22Rv1 (cell line): ENCODE measurements at regions not wholly inside any gene's neighbourhood (a gene's known extent, or its start where the extent isn't known, plus 50 kb on each side); places are given as distances from the start of the nearest gene placed in this dataset.

Experiments used
- H3K27ac ChIP-seq: fragments of 450-650 bp; 2 replicates; pipeline ENCODE4 v1.5.1; 2017
- ZFX ChIP-seq: fragments of 450-650 bp; IDR thresholded peaks from 2 replicates; pipeline ENCODE4 v1.6.1; 2017; ENCODE audit warnings: antibody characterized with exemption, borderline replicate concordance
- TF ChIP-seq, protein P1 (sequence below): fragments of 450-650 bp; IDR thresholded peaks from 2 replicates; pipeline ENCODE4 v1.5.1; 2017; ENCODE audit warnings: mild to moderate bottlenecking

DNA sequence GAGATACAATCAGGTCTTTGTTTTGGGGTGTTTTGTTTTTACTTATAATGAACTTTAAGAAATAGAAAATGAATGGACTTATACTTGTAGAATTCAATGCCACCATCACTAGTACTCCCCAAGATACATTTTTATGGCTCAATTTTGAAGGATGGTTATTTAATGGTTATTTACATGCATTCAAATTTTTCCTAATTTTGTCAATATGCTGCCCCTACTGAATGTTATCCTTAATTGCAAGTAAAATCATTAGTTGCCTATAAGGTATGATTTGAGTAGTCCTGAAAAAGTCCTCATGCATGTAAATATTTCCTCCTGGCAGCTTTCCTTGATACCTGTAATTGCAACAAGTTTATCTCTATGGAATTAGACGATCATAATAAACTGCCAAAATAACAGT is 391.2 kb downstream of the BCAT1 start:
- TF ChIP-seq, protein P1, sequence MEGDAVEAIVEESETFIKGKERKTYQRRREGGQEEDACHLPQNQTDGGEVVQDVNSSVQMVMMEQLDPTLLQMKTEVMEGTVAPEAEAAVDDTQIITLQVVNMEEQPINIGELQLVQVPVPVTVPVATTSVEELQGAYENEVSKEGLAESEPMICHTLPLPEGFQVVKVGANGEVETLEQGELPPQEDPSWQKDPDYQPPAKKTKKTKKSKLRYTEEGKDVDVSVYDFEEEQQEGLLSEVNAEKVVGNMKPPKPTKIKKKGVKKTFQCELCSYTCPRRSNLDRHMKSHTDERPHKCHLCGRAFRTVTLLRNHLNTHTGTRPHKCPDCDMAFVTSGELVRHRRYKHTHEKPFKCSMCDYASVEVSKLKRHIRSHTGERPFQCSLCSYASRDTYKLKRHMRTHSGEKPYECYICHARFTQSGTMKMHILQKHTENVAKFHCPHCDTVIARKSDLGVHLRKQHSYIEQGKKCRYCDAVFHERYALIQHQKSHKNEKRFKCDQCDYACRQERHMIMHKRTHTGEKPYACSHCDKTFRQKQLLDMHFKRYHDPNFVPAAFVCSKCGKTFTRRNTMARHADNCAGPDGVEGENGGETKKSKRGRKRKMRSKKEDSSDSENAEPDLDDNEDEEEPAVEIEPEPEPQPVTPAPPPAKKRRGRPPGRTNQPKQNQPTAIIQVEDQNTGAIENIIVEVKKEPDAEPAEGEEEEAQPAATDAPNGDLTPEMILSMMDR = no peak
- TF ChIP-seq ZFX = no peak
- no peak overlapping the region for H3K27ac ChIP-seq

DNA sequence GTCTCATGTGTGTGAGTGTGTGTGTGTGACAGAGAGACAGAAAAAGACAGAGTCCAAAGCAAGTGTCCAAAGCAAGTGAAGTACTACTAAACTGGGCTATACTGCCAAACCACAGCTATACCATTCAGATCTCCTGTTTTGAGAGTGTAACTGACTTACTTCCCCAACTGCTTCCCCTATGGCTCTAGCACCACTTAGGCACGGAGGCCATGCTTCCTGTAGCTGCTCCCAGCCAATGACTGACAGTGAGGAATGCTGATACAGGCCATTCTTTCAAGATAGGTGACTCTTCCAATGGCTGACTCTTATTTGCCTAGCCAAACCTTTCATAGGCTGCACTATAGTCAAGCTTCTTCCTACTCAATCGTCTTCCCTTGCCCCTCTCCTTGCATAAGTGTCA is 393.2 kb downstream of the BCAT1 start:
- TF ChIP-seq, protein P1 = no peak
- no peak for TF ChIP-seq ZFX
- H3K27ac ChIP-seq = no peak overlapping the region

DNA sequence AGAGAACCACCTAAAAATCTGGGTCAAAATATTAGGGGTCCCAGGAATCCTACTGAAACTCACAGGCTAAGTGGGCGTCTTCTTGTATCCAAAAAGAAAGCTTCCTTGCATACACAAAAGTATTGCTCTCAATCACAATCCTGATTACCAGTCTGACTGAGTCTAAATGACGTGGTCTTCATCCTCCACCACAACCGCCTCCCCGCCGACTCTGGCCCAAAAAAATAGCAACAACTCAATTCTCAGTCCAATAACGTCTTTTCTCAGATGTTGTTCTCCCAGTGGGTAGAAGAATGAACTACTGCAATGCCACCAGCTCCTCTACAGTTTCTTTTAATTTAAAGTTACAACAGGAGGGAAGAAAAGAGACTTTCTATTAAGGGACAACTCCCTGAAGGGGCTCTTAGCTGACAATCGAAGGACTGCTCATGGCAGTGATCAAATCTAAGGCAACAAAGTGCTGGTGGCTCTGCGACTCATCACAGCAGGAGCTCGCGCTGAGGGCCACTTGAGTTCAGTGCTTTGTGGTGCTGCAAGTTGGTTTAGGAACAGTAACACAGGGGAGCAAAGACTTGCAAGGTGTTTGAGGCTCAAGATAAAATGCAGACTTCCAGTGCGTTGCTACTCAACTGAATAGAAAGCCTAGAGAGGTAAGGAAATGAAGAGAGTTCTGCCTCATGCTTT is 394.1 kb downstream of the BCAT1 start:
- TF ChIP-seq, protein P1 = no peak
- no peak for TF ChIP-seq ZFX
- no peak overlapping the region for H3K27ac ChIP-seq

DNA sequence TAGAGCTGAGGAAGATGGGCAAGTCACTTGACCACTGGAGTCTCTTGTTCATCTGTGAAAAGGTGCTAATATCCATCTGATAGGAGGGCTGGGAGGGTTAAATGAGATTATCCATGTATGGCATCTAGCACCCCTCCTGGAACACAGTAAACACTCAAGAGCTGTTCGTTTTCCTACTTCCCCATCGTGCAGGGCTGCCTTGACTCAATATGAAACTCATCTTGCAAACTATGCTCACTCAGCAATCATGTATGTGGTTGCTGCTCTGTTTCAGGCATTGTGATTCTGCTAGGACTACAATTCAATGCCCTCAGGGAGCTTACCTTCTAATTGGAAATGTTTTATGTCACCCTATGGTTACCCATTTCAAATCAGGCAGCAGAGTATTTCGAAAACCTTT is 395.6 kb downstream of the BCAT1 start:
- H3K27ac ChIP-seq = no peak overlapping the region
- TF ChIP-seq, protein P1 = no peak
- no peak for TF ChIP-seq ZFX

DNA sequence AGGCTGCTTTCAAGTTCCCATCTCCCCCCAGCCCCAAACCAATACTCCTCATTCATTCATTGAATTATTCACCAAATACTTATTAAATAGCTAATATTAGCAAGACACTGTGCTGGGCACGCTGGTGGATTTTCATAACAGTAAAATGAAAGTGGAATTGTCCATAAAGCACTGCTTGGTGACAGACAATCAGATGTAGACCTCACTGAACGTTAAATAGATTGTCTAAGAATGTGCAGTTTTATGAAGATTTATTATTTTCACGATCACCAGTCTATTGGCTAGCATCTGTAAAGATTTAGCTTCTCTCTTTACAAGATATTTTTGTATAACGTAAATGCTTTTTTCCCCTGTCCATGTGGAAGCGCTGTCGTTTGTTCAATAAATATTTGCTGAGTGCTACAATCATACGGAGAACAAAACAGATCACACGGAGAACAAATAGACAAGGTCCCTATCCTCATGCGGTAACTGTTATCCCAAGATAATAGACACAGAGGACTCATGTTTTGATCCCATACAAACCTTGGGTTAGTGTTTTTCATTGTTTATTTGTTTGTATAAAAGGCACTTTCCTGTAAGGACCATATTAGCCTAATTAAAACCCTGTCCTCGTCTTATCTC is 397.6 kb downstream of the BCAT1 start:
- TF ChIP-seq ZFX = no peak
- TF ChIP-seq, protein P1 = no peak
- no peak overlapping the region for H3K27ac ChIP-seq

DNA sequence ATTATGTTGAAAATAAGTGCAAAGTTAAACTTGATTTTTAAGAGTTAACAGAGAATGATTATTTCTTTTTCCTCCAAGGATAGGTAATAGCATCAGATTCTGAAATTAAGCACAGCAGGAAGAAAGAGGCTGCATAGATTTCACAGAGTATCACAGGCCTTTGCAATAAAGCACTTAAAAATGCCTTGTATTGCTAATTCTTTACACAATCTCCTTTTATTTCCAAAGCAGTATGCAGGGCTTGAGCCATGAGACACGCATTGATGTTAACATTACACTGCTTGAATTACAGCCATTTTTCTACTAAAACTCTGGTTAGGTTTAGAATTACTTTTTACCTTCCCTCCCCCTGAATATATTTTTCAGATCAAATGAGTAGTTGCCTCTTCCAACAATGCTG is 398.3 kb downstream of the BCAT1 start:
- H3K27ac ChIP-seq = no peak overlapping the region
- no peak for TF ChIP-seq ZFX
- TF ChIP-seq, protein P1 = no peak

DNA sequence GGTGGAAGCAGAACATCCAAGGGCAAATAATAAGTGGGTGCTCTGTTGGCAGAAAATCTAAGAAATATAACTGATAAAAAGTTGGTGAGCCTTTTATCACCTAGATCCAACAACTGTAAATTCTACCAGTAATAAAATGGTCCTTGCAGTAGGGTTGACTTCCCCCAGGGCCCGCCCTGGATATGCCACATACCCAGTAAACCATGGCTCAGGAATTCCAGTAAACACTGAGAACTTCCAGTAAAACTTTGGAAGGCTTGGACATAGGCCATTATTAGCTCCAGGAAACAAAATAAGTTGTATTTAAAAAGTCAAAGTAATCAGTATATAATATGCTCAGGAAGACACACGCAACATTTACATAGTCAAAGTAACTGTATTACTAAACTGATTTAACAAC is 402.2 kb downstream of the BCAT1 start:
- TF ChIP-seq ZFX = no peak
- TF ChIP-seq, protein P1 = no peak
- H3K27ac ChIP-seq = no peak overlapping the region
